HG03139 (cell line): ENCODE measurements at regions not wholly inside any gene's neighbourhood (a gene's known extent, or its start where the extent isn't known, plus 50 kb on each side); places are given as distances from the start of the nearest gene placed in this dataset.

Source experiments
- ATAC-seq: cut with Tn5 transposase; IDR thresholded peaks from one replicate; pipeline ENCODE4 v1.9.1; 2021; ENCODE audit not compliant: unreplicated experiment

- ATAC-seq = no peak
Measured at GRCh38 chr5:175054243-175054642, 329.9 kb downstream of the MSX2 start.

DNA sequence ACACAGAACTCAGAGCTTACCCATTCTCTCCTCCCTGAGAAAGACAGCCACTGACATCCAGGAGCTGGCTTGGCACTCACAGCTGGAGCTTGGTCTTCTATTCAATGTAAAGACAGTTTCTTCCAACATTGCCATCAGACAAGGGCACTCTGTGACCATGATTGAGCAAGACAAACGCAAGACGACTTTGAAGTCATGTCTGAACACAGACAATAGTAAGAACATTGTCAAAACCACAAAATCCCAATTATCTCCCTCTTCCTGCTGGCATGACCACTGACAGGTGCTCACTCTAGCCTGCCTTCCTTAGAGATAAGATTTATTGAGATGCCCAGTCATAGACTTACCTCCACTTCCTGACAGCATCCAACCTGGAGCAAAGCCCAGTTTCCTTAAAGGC is 328.0 kb downstream of the MSX2 start:
- no peak for ATAC-seq

DNA sequence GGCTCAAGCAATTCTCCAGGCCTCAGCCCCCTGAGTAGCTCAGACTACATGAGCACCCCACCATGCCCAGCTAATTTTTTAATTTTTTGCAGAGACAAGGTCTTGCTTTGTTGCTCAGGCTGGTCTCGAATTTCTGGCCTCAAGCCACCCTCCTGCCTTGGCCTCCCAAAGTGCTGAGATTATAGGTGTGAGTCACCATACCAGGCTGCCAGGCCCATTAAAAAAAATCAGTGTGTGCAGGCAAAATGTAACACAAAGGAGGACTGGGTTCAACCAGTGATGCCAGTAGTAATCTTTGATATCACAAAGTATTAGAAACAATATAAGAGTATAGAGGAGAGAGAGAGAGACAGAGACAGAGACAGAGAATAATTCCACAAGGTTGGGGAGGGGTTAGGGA is 322.7 kb downstream of the MSX2 start:
- no peak for ATAC-seq

DNA sequence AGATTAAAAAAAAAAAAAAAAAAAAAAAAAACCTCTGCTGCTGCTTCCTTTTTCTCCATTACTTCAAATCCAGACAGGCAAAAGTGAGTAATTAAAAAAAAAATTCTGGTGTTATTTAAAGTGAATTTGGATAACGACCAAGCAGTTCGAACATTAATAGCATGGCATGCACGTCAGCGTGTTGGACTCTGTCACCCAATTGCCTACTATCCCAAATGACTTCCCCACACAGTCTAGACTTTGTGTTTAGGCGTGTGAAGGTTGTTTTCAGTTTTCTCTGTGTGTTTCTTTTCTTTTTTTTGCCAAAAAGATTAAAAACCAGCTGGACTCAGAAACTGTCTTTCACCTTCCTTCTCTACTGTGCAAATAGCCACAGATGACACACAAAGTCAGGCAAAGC is 321.4 kb downstream of the MSX2 start:
- no peak for ATAC-seq

GRCh38 chr5:175037820-175038219 is 313.4 kb downstream of the MSX2 start:
- ATAC-seq = no peak

DNA sequence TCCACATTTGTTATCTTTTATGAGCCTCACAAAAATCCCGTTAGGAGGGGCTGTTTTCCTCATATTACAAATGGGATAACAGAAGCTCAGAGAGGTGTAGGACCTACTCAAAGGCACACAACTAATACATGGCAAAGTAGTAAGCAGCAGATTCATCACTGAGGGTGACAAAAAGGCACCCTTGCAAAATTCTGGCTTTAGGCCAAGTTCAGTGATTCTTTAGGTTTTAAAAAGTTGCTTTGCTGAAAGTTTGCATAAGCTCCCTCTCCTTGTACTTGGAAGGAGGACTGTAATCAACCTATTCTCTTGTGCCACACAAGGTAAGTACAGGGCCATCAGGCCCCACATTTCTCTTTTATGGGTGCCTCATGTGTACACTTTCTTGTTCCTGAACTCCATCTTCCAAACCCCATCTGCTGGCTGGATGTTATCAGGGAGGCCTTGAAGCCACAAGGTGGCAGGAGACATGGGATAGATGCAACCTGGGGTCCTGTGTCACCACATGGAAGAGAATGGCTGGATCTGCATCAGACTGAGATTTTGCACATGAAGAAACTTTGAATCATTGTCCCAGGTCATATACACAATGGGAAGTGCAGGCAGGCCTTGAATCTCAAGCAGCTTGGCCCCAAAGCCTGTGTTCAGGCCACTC is 311.6 kb downstream of the MSX2 start:
- no peak for ATAC-seq

GRCh38 chr5:175034924-175035323 is 310.5 kb downstream of the MSX2 start:
- ATAC-seq = no peak

- ATAC-seq = no peak
Measured at GRCh38 chr5:175032741-175033151, 308.4 kb downstream of the MSX2 start.

- ATAC-seq = no peak
Measured at GRCh38 chr5:175032013-175032412, 307.6 kb downstream of the MSX2 start.

GRCh38 chr5:175027390-175027789 is 303.0 kb downstream of the MSX2 start:
- no peak for ATAC-seq

DNA sequence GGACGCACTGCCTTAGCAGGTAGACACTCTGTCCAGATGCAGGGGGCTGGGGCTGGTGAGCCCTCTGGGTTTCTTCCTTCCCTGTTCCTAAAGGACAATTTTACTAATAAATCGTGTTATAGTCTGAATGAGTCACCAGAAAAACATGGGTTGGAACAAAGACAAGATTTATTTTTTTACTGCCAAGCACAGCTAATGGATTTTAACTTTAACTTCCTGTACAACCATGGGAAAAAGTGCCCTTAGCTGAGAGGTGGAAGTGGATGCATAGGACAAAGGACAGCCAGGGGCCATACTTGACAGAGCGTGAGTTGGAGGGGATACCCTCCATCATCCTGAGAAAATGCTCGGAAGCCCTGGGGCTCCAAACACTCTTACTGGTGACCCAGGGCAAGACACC is 300.7 kb downstream of the MSX2 start:
- no peak for ATAC-seq

DNA sequence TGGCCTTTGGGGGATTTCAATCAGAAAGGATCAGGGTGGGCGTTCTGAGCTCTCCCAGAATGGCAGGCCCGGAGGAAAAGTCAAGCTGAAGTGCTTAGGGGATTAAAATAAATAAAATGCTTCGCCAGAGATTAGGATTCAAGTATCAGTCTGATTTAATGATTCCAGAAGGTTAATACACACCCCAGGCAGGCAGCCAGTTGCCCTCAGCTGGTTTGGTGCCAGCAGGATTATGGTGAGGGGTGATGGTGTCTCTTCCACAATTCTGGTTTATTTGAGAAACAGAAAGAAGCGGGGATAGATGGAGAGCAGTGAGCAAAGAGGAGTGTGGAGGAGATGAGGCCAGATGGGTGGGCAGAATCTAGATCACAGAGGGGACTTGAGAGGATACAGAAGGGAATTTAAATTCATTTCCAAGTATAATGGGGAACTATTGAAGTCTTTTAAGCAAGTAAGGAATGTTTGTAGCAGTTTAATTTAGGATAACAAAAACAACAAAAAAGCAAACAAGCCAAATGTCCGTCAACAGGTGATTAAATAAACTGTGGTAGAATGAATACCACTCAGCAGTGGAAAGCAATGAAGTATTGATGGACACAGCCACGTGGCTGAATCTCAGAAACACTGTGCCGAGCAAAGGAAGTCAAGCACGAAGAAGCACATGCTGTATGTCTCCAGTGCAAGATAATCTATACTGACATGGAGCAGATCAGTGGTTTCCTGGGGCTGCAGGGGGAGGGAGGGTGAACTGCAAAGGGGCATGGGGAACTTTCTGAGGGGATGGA is 297.7 kb downstream of the MSX2 start:
- ATAC-seq = no peak

DNA sequence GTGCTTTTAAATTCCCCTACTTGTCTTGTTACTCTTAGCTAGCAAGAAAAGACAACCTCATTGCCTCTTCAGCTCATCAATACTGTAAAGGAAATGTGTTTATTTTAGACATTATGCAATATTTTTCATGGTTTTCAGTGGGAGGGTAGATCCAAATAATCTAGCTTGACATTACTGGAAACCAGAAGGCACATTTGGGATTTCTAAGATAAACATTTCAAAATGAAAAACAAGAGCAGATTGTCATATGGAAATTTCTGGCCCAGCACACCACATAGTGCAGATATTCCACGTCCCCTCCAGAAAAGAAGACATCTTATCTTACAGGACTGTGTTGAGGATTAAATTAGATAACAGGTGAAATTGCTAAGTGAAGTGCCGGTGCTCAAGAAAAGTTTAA is 296.9 kb downstream of the MSX2 start:
- no peak for ATAC-seq

DNA sequence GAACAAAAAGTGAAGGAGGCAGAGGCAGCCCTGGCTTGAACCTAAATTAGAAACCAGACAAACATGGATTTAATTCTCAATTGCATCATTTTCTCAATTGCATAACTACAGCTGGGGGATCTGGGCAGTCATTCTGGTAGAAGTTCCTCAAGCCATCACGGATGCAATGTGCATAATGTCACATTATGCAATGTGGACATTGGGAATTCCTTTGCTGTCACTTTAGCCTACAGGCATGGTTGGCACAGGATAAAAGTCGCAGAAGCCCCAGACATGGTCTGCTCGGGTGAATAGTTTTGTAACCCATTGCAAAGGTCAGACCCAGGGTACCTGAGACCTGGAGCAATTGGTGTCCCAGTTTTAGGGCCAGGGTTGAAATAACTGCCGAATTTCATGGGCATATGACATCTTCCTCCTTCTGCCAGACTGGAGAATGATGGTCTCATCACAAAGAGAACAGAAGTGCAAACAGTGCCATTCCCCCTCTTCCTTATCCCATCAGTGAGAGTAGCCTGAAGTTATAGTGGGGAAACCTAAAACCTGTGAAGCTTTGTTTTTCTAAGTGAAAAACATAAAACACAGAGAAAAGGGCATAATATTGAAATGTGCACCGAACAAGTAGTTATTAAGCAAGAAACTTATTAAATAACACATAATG is 290.8 kb downstream of the MSX2 start:
- ATAC-seq = no peak

- no peak for ATAC-seq
Measured at GRCh38 chr5:175013251-175013650, 288.9 kb downstream of the MSX2 start.

DNA sequence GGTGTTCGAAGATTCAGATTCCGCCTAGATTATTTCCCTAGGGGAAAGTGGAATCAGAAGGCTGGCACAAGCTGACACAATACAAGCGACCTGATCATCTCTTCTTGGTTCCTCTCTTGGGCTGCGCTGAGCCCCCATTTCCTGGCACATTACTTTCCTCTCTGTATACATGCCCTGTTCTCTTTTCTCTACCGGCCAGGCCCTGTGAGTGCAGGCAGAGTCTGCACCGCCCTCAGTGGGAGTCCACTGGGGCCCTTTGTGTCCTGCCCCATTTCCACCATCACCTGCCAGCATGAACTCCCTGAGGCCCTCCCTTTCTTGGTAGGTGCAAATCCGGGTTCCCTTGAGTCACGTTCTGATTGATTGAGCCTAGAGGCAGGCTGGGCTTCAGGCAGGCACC is 287.9 kb downstream of the MSX2 start:
- no peak for ATAC-seq

GRCh38 chr5:175003531-175003930 is 279.1 kb downstream of the MSX2 start:
- no peak for ATAC-seq

DNA sequence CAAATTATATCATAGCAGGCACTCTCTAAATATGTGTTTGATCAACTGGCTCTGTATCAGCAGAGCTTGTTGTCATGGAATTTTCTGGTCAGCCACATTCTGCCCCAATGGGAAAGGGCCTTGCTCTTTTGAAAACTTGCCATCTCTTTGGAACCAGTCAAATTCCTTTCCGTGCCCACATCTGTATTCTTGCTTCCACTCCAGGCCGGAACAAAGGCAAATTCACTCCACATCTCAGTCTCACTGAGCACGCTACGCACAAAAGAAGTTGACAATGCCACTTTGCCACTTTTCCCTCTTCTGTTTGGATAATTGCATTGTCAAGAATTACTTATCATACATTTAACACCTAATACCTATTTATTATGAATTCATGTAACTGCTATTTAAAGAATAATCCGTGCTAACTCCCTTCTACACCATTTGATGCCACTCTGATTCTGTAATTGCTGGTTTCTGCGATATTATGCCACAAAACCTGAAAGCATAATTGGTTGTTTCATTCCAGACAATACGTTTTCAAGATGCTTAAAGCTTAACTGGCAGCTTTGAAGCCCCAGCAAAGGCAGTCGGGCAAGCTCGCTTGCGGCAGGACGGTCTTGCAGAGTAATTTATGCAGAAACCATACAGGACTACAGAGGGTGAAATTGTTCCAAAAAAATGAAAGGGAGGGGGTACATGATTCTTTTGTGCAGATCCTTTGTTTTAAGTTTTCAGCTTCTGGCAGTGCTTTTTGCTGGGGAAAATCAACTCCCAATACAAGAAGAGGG is 277.7 kb downstream of the MSX2 start:
- no peak for ATAC-seq

GRCh38 chr5:175001311-175001710 is 276.9 kb downstream of the MSX2 start:
- no peak for ATAC-seq

DNA sequence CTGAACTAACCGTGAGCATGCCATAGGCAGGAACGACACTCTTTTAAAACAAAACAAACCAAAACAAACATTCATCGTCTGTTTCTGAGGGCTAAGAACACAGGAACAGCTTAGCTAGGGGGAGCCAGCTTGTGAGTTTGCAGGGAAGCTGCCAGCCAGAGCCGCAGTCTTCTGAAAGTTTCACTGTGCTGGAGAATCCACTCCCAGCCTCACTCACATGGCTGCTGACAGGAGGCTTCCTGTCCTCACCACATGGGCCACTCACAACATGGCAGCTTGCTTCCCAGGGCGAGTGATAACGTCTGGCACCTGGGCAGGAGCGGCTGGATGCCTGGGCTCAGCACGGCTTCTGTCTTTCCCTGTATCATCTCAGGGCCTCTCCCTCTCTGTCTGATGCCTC is 275.2 kb downstream of the MSX2 start:
- ATAC-seq = no peak

DNA sequence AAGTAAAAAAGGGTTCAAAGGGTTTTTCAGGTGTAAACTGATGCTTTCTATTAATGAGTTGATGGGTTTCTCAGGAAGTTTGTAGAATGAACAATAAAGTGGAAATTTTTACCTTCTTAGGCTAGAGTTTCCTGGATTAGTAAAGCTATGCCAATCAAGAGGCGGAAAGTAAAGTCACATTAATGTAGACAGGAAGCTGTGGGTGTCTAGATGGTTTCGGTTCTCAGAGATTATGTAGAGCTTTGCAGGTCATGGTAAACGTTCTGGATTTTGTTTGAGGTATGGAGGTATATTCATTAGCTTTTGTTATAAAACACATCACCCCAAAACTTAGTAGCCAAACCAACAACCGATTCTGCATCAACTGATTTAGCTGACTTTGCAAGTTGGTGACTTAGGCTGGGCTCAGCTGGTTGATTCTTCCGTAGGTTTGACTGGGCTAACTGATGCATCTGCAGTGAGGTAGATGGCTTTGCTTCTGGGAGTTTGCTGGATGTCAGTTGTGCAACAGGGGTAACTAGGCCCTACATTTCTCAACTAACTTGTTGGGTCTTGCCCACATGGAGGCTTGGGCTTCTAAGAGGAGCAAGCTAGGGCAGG is 273.8 kb downstream of the MSX2 start:
- no peak for ATAC-seq
